HG03060 (cell line): ENCODE measurements at regions not wholly inside any gene's neighbourhood (a gene's known extent, or its start where the extent isn't known, plus 50 kb on each side); places are given as distances from the start of the nearest gene placed in this dataset.

Experiments used
- ATAC-seq: cut with Tn5 transposase; IDR thresholded peaks from one replicate; pipeline ENCODE4 v1.9.1; 2021; ENCODE audit warnings: low read depth, moderate number of reproducible peaks; ENCODE audit not compliant: unreplicated experiment

GRCh38 chr17:72360386-72360940 lies 239.6 kb downstream of the SOX9 start:
- no peak for ATAC-seq

GRCh38 chr17:72361892-72362291 lies 241.1 kb downstream of the SOX9 start:
- ATAC-seq, result no peak

DNA sequence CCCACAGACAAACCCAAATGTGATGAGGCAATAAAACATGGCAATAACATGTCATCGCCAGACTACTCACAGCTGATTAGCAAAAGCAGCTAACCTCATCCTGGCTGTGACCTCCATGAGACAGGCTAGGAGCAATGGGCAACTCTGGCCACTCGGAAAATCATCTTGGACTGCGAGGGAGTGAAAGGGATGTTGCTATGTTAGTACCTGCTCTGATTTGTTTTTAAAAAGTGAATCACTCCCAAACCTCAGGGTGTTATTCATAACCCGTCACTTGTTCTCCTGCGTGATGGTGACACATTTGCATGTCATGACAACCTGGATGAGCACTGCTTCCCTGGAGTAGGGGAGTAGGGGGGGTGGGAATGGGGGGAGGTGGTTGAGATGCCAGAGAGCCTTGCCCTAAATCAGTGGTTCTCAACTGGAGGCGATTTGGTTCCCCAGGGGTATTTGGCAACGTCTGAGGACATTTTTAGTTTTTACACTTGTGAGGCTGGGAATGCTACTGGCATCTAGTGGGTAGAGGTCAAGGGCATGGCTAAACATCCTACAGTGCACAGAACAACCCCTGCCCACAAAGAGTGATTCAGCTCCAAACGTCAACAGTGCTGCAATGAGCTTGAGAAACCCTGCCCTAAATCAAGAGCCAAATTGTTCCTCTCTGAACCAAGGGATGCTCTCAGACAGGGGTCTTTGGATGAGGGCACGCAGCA lies 241.7 kb downstream of the SOX9 start:
- no peak for ATAC-seq

- ATAC-seq, result no peak
These were observed 242.3 kb downstream of the SOX9 start for GRCh38 chr17:72363089-72363610.

DNA sequence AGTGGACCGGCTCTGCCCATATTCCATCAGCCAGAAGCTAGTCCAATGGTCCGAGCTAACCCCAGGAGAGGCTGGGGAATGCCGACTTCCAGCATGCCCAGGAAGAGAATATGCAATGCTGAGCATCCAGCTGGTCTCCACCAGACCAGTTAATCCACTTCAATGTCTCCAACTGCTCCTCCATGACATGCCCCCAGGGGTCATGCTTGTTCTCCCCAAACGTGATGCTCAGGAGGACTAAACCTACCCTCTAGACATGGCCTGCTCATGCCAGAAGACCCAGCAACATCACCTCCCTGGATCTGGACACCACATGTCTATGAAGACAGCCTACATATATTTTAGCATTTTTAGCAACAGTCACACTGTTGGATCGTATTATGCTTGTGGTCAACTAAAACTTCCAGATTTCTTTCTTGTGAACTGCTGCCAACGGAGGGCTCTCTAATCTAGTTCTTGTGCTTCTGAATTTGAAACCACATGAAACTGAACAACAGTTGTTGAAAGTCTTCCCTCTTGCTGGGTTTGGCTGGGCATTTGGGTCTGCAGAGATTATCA lies 245.1 kb downstream of the SOX9 start:
- ATAC-seq, result no peak

DNA sequence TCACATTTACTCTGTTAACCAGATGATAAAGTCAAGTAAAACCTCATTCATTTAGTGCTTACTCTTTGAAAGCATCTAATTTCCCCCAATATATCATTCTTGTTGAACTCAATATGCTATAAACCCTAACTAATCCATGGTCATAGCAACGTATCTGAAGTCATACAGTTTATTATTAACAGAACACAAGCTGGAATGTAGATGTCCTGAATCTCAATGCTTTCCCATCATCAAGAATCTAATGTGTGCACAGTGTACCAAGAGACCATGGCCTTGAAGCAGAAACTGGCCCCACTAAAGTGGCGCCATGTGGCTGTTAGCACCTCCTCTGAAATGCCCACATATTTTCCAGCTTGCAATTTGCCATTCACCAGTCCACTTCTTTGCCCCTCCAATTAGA lies 245.8 kb downstream of the SOX9 start:
- ATAC-seq, result no peak

- ATAC-seq, result no peak
These were observed 247.4 kb downstream of the SOX9 start for GRCh38 chr17:72368191-72368590.

DNA sequence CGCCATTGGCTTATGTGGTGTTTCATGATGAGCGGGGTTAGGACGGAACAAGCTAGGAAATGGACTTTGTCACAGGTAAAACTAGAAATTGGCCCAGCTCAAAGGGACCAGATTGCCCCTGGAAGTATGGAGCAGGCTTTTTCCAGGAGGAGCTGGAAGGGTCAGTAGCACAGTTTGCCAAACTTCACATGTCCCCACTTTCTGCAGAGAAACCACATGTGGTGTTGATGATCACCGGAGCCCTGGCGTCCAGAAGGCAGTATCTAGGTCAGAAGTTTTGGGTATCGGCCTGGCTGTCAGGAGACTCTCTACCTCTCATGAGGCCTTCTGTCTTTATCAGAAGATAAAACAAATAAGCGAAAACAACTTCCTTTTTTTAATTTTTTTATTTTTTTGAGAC lies 248.5 kb downstream of the SOX9 start:
- no peak for ATAC-seq

- ATAC-seq, result no peak
These were observed 250.0 kb downstream of the SOX9 start for GRCh38 chr17:72370819-72371218.

DNA sequence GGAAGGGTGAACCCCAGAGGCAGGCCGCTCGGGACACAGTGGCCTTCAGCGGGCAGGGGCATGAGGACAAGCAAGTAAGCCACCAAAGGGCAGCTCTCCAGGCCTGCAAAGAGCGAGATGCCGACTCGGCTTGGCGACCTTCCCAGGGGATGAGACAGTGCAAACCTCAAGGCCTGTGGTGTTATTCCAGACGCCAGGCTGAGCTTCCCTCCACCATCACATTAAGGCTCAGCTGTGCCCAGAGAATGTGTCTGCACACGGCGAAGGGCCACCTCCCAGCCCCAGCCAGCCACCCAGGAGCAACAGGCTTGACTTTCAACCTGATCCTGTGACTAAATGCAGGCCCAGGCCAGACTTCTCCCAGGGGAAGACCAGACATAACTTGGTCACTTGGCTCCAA lies 251.4 kb downstream of the SOX9 start:
- ATAC-seq, result no peak

GRCh38 chr17:72373910-72374741 lies 253.3 kb downstream of the SOX9 start:
- no peak for ATAC-seq

DNA sequence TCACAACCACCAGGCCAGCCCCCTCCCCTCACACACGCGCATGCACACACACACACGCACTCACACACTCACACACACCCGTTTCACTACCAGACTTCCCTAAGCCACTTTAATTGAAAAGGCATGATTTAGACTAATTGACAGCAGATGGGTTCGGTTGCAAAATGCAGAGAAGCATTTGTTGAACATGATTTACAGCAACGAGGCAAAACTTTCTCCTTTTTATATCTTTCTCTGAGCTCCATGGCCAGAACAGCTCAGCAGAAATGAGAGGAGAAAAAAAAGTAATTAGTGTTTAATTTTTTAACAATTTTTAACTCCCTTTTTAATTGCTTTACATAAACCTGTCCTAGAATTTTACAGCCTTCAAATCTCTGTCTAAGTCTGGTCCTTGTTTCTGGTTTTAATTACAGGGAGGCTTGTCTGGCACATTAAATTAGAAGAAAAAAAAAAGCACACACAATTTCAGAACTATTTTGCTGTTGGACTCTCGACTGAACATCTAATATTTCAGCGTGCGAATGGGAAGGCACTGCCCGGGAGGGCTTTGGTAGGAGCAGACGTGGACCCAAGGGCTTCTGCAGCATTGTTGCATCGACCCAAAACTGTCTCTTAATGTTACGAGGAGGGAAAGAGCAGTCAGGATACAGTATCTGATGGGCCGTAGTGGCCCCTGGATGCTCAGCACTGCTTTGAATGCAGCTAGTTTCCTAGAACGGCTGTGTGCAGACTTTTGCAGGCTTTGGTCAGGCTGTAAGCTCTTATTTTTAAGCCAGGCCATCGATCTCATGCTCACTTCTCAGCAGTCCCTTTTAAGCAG lies 255.9 kb downstream of the SOX9 start:
- no peak for ATAC-seq

DNA sequence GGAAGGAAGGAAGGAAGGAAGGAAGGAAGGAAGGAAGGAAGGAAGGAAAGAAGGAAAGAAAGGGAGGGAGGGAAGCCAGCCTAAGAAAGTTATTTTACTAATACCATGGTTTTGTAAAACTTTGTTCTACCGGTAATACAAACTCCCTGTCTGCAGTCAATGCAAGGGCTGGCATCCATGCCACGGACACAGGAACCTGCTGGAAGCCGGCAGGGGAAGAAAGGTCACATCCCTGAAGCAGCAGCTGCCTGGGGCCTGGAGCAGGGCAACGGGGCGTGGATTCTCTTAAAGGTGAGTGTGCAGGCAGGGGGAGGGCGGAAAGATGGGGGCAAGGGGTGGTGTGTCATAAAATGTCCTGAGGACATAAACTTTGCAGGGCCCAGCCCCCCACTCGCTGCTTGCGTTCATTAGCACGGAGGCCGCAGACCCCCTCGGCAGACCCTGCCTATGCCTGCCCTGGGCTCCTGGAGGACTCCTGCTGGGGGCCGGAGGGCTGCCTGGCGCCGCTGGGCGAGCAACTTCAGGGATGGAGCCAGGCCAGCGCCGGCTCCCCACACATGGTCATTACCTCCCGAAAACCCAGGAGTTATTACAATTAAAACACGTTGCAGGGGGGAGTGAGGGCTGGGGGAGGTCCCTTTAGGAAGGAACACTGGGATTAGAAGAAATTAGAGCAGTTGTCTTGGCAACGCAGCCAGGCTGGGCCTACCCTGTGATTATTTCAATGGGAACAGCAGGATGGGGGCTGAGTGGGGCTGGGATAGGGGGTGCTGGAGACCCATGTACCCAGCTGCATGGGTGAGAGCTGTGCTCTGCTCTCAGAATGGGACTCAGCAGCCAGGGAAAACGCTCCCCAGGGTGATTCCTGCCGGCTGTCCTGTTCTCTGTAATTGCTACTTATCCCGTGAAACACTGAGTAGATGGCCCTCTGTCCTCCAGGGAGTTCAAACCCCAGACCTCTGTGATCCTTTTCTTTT lies 257.9 kb downstream of the SOX9 start:
- no peak for ATAC-seq

DNA sequence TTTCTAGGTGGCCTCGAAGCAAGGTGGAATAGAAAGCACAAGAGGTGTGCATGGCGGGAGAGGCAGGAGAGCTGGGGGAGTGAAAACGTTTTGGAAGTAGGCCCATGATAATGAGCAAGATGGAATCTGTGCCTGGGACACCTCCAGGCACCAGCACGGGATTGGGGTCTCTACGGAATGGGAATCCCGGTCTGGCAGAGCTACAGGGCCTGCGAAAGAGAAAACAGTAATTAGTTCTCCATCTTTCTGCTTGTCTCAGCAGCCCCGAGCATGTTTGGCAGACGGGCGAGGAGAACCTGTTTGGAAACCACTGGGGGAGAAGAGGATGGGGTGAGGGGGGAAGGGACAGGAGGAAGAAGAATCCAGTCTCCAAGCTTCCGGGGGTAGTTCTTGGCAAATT lies 258.7 kb downstream of the SOX9 start:
- no peak for ATAC-seq

DNA sequence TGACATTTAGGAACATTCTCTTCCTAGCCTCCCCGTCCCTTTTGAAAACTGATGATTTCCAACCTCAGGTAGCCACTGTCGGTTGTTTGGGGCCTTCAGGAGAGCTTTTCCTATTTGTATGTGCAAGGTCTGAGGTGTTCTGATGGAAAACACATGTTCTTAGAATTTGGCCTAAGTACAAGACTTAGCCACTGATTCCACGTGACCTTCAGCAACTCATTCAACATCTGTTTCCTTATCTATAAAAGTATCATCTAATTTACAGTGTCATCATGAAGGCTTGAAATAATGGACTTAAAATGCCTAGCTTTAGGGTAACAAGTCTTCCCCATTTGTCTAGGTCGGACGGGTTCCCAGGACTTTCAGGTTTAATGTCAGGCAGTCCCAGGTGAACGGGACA lies 259.3 kb downstream of the SOX9 start:
- ATAC-seq, result no peak

DNA sequence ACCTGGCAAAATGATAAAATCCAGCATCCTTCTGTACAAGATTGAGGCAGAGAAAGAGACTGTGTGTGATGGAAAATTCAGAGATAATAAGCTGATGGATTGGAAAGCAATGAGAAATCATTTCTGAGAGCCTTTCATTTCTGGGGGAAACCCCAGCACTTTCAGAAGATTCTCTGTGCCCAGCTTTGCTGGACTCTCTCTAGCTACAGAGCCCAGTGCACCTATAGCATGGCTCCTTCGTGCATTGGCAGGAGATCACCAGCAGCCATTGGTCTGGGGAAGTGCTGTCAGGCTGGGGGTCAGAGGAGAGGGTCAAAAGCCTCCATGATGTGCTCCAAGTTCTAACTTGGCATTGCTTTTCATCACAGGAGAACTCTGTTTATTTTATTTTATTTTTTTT lies 259.9 kb downstream of the SOX9 start:
- ATAC-seq, result no peak

DNA sequence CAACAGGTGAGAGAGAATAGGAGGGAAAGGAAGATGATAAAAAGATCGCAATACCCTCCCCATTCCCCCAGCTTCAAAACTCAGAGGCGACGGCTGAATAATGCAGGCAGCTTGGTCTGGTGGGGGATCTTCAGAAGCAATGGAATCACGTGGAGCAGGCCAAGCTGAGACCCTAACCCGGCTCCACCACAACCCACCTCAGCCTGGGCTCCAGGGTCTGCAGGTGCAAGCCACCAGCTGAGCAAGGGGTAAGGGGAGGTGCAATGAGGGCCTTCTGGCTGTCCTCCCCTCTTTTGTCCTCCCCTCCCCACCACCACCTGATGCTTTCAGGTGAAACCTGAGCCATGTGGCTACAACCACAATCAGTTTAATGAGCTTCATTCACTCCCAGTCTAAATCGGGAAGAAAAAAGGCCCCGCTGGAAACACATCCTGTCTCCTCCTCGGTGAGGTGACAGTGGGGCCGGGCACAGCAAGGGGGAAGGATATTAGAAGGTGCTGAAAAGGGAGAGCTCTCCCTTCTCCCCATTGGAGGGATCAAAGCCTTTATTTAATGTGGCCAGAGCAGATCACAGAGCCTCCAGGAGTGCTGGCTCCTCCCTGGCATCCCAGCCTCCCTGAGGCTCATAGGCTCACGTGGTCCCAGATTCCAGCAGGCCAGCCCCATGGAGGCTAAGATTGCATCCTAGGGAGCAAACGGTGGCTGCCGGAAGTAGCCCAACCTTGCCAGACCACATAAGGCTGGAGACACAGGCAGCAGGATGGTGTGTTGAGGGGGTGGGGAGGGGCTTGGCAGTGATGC lies 261.0 kb downstream of the SOX9 start:
- no peak for ATAC-seq

DNA sequence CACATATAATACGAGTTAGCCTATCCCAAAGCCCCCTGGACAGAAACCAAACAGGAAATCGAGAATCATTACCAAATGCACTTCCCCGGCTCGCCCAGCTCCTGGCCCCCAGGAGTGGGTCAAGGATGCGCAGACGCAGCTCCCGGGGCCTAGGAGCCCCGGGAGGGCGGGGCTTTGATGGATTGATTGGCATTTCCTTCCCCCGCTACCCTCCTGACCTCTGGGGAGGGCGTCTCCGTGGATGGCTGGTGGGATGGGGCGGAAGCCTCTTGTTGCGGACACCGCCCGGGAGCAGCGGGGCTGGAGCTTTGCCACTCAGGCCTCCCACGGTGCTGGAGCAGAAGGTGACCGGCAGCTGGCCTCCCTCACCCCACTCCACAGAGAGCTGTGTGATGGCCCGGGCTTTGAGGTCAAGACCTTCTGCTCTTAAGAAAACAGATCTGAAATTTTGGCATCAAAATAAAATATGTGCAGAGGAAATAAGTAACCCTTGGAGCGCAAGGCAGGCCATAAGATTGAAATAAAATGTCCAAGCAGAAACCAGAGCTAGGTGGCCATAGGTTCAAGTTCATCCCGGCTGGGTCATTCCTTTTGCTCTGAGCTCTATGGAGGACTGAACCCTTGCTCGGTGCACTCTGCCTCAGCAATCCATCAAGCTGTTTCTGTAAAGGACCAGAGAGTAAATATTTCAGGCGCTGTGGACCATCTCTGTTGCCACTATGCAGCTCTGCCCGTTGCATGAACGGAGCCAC lies 262.3 kb downstream of the SOX9 start:
- ATAC-seq, result no peak
